HUES6 (cell line): ENCODE measurements at regions not wholly inside any gene's neighbourhood (a gene's known extent, or its start where the extent isn't known, plus 50 kb on each side); places are given as distances from the start of the nearest gene placed in this dataset.

Experiments used
- H3K27ac ChIP-seq: 2 replicates; pipeline ENCODE4 v1.7.0; 2013; ENCODE audit warnings: low read depth, mild to moderate bottlenecking, low read length, inconsistent platforms
- H3K27me3 ChIP-seq: 2 replicates; pipeline ENCODE4 v1.6.1; 2013; ENCODE audit warnings: low read length; ENCODE audit not compliant: control insufficient read depth, insufficient read depth
- H3K36me3 ChIP-seq: 2 replicates; pipeline ENCODE4 v1.6.1; 2013; ENCODE audit warnings: low read length; ENCODE audit not compliant: control insufficient read depth, insufficient read depth
- H3K4me1 ChIP-seq: 2 replicates; pipeline ENCODE4 v1.6.1; 2013; ENCODE audit warnings: low read length; ENCODE audit not compliant: control insufficient read depth, insufficient read depth
- H3K4me3 ChIP-seq: 2 replicates; pipeline ENCODE4 v1.5.1; 2013; ENCODE audit warnings: low read depth, low read length
- H3K9ac ChIP-seq: one replicate; pipeline ENCODE4 v1.6.1; 2013; ENCODE audit warnings: mild to moderate bottlenecking, low read length
- H3K9me3 ChIP-seq: 2 replicates; pipeline ENCODE4 v1.6.1; 2013; ENCODE audit warnings: low read depth, low read length; ENCODE audit not compliant: control insufficient read depth, insufficient read depth

GRCh38 chr13:78190296-78190695 is 271.7 kb upstream of the EDNRB start:
- no peak overlapping the region for H3K9ac ChIP-seq
- H3K27me3 ChIP-seq, result no peaks in the 10 kb centered on the region
- no peaks in the 10 kb centered on the region for H3K4me1 ChIP-seq
- H3K9me3 ChIP-seq, result no peaks in the 10 kb centered on the region
- H3K4me3 ChIP-seq, result no peak overlapping the region
- H3K36me3 ChIP-seq, result no peaks in the 10 kb centered on the region
- no peak overlapping the region for H3K27ac ChIP-seq

- Histone ChIP-seq H3K27me3 (no peaks in the 10 kb centered on the region), H3K36me3 (no peaks in the 10 kb centered on the region), H3K4me3 (no peak overlapping the region), H3K27ac (no peak overlapping the region), H3K4me1 (no peaks in the 10 kb centered on the region), H3K9ac (no peak overlapping the region), H3K9me3 (0 out of 2 replicates have a peak, but pooled peaks cover 2% of the 10 kb centered on the region)
Measured at GRCh38 chr13:78187781-78188180, 269.1 kb upstream of the EDNRB start.

DNA sequence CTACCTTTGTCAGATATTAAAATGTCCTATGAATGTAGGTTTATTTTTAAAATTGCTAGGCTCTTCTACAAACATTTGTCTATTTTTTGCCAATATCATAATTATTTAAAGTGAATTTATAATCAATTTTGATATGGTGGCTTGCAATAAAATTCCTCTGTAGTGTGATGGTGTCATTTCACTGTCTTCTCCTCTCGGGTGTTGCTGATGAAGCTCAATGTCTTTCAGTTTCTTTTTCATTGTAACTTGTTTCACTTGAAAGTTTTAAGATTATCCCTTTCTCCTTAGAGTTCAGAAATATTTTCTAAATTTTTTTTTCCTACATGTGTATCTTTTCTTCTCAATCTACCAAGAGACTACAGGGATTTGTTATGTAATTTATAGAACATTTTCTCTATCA is 267.1 kb upstream of the EDNRB start:
- Histone ChIP-seq H3K4me1 (no peaks in the 10 kb centered on the region), H3K9me3 (0 out of 2 replicates have a peak, but pooled peaks cover 2% of the 10 kb centered on the region), H3K27me3 (no peaks in the 10 kb centered on the region), H3K36me3 (no peaks in the 10 kb centered on the region), H3K27ac (no peak overlapping the region), H3K9ac (no peak overlapping the region), H3K4me3 (no peak overlapping the region)

GRCh38 chr13:78183732-78184131 is 265.1 kb upstream of the EDNRB start:
- Histone ChIP-seq H3K4me1 (no peaks in the 10 kb centered on the region), H3K27me3 (no peaks in the 10 kb centered on the region), H3K9me3 (0 out of 2 replicates have a peak, but pooled peaks cover 2% of the 10 kb centered on the region), H3K9ac (no peak overlapping the region), H3K4me3 (no peak overlapping the region), H3K27ac (no peak overlapping the region), H3K36me3 (no peaks in the 10 kb centered on the region)

GRCh38 chr13:78182813-78183212 is 264.2 kb upstream of the EDNRB start:
- Histone ChIP-seq H3K36me3 (no peaks in the 10 kb centered on the region), H3K4me3 (no peak overlapping the region), H3K9me3 (0 out of 2 replicates have a peak, but pooled peaks cover 2% of the 10 kb centered on the region), H3K4me1 (no peaks in the 10 kb centered on the region), H3K27me3 (no peaks in the 10 kb centered on the region), H3K9ac (no peak overlapping the region), H3K27ac (no peak overlapping the region)

DNA sequence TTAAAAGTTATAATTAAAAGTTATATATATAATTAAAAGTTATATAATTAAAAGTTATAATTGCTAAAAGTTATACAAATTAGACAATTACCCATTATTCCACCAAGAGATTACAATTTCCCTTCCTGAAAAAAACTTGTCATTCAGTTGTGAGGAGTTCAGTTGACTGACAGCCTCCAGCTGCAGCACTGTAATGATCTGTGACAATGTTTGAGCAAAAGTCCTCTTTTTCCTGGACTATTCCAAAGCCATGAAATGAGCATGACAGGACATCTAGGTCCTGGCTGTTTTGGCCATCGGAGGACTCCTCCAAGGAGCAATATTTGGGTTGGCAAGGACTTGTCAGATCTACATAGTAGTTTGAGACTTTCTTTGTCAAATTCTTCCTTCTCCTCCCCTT is 258.7 kb upstream of the EDNRB start:
- no peaks in the 10 kb centered on the region for H3K4me1 ChIP-seq

DNA sequence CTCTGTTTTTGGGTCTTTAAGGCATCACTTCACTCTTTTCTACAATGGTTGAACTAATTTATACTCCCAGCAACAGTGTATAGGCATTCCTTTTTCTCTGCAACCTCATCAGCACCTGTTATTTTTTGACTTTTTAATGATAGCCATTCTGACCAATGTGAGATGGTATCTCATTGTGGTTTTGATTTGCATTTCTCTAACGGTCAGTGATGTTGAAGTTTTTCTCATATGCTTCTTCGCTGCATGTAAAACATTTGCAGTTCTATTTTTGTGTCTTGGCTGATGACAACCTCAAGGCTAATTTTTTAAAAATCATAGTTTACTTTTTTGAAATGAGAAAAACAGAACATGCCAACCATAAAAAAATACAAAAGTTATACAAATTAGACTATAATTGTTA is 258.2 kb upstream of the EDNRB start:
- Histone ChIP-seq H3K27me3 (no peaks in the 10 kb centered on the region), H3K9me3 (0 out of 2 replicates have a peak, but pooled peaks cover 2% of the 10 kb centered on the region), H3K9ac (no peak overlapping the region), H3K36me3 (no peaks in the 10 kb centered on the region), H3K4me1 (no peaks in the 10 kb centered on the region), H3K27ac (no peak overlapping the region), H3K4me3 (no peak overlapping the region)

More for the DNA sequence above, 258.7 kb upstream of the EDNRB start:
- Histone ChIP-seq H3K36me3 (no peaks in the 10 kb centered on the region), H3K27ac (no peak overlapping the region), H3K9ac (no peak overlapping the region), H3K9me3 (0 out of 2 replicates have a peak, but pooled peaks cover 2% of the 10 kb centered on the region), H3K4me3 (no peak overlapping the region), H3K27me3 (no peaks in the 10 kb centered on the region)

- H3K9me3 ChIP-seq, result no peaks in the 10 kb centered on the region
- no peaks in the 10 kb centered on the region for H3K36me3 ChIP-seq
- no peak overlapping the region for H3K9ac ChIP-seq
- H3K4me1 ChIP-seq, result no peaks in the 10 kb centered on the region
- no peak overlapping the region for H3K27ac ChIP-seq
- no peak overlapping the region for H3K4me3 ChIP-seq
- H3K27me3 ChIP-seq, result no peaks in the 10 kb centered on the region
Measured at GRCh38 chr13:78169386-78169785, 250.8 kb upstream of the EDNRB start.

DNA sequence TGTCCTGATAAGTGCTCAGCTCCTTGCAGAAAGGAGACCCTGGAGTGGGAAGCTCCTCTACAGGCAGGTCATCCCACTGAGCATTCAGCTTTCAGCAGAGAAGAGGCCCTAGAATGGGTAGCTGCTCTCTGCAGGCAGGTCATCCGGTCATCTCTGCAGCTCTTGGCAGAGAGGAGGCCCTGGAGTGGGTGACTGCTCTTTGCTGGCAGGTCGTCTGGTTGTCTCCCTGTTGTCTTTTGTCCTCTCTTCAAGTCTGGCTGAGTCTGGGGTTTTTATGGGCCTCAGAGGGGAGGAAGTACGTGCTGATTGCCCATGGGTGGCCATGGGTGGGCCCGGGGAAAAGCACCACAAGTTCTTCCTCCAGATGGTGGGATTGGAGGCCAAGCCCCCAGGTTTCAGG is 250.3 kb upstream of the EDNRB start:
- no peaks in the 10 kb centered on the region for H3K27me3 ChIP-seq
- H3K4me1 ChIP-seq, result no peaks in the 10 kb centered on the region
- no peak overlapping the region for H3K4me3 ChIP-seq
- H3K36me3 ChIP-seq, result no peaks in the 10 kb centered on the region
- no peaks in the 10 kb centered on the region for H3K9me3 ChIP-seq
- H3K9ac ChIP-seq, result no peak overlapping the region
- H3K27ac ChIP-seq, result no peak overlapping the region

DNA sequence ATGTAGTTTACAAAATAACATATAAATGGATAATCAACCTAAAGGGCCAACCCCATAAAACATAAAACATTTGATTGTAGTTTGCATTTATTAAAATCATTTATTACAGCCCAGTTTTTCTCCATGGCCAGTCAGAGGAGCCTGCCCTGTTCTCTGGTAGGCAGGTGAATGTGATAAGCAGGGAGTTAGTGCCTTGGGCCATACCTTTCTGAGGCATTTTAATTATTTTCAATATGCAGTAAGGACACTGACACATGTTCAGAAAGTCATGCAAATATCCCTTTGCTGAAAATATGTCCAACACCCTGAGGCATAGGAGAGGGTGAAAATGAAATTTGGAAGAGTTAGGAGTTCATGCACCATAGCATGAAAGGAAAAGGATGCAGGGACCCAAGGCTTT is 242.6 kb upstream of the EDNRB start:
- no peaks in the 10 kb centered on the region for H3K36me3 ChIP-seq
- H3K4me1 ChIP-seq, result no peaks in the 10 kb centered on the region
- no peak overlapping the region for H3K9ac ChIP-seq
- H3K4me3 ChIP-seq, result no peak overlapping the region
- H3K27ac ChIP-seq, result no peak overlapping the region
- H3K9me3 ChIP-seq, result no peaks in the 10 kb centered on the region
- no peaks in the 10 kb centered on the region for H3K27me3 ChIP-seq

- Histone ChIP-seq H3K4me3 (no peak overlapping the region), H3K9me3 (no peaks in the 10 kb centered on the region), H3K4me1 (no peaks in the 10 kb centered on the region), H3K27ac (no peak overlapping the region), H3K27me3 (no peaks in the 10 kb centered on the region), H3K9ac (no peak overlapping the region), H3K36me3 (no peaks in the 10 kb centered on the region)
Measured at GRCh38 chr13:78160793-78161192, 242.2 kb upstream of the EDNRB start.

GRCh38 chr13:78152415-78152814 is 233.8 kb upstream of the EDNRB start:
- H3K9ac ChIP-seq, result no peak overlapping the region
- H3K27me3 ChIP-seq, result no peaks in the 10 kb centered on the region
- H3K9me3 ChIP-seq, result no peaks in the 10 kb centered on the region
- no peak overlapping the region for H3K4me3 ChIP-seq
- no peaks in the 10 kb centered on the region for H3K36me3 ChIP-seq
- H3K27ac ChIP-seq, result no peak overlapping the region
- H3K4me1 ChIP-seq, result no peaks in the 10 kb centered on the region
